BJ (cell line): ENCODE measurements at regions not wholly inside any gene's neighbourhood (a gene's known extent, or its start where the extent isn't known, plus 50 kb on each side); places are given as distances from the start of the nearest gene placed in this dataset.

Source experiments
- CTCF ChIA-PET: fragments of 350-600 bp; formaldehyde crosslinking; extraction: SDS; loops from one replicate; lab custom pipeline; 2021; ENCODE audit warnings: antibody characterized with exemption, inconsistent platforms; lab: Yijun Ruan, JAX
- POLR2A ChIA-PET: fragments of 300-600 bp; sonication (Branson Sonifier 250); formaldehyde crosslinking; extraction: SDS; loops from one replicate; lab custom pipeline; 2021; ENCODE audit warnings: antibody characterized with exemption; lab: Charles Lee
- DNase-seq: peaks from one replicate; pipeline ENCODE4 v3.0.0-alpha.2; 2011; ENCODE audit warnings: low read depth
- H3K27me3 ChIP-seq: 2 replicates; pipeline ENCODE4 v1.6.0; 2011; ENCODE audit warnings: low read length; ENCODE audit not compliant: control insufficient read depth, insufficient read depth
- H3K36me3 ChIP-seq: 2 replicates; pipeline ENCODE4 v1.5.1; 2011; ENCODE audit warnings: low read length; ENCODE audit not compliant: control insufficient read depth, insufficient read depth
- H3K4me3 ChIP-seq: 2 replicates; pipeline ENCODE4 v1.5.1; 2011; ENCODE audit warnings: low read depth, mild to moderate bottlenecking, control low read depth, low read length
- TF ChIP-seq, protein P1 (sequence below): IDR thresholded peaks from 2 replicates; pipeline ENCODE4 v1.5.1; 2011; ENCODE audit warnings: low read depth, mild to moderate bottlenecking, control low read depth, inconsistent platforms, low read length, moderate library complexity; ENCODE audit not compliant: insufficient read depth

DNA sequence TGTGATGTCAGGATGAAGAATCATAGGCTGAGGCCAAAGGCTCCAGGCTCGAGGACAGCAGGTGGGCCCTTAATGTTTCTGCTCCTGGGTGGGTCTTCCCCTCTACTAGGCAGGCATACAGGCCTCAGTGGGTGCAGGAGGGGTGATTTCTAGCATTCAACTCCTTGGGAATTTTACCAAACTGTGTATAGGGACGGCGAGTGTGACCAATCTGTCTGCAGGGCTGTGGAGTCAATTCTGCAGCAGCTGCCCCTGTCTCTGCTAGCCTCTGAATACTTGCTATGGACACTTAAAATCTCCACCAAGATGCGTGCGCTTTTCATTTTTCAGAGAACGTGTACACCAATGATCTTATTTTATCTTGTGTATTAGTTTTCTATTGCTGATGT lies 115.5 kb downstream of the WDR11 start:
- POLR2A ChIA-PET: no interaction called here
- no peak overlapping the region for H3K4me3 ChIP-seq
- no peaks in the 10 kb centered on the region for H3K27me3 ChIP-seq
- DNase-seq: no peak
- H3K36me3 ChIP-seq: no peaks in the 10 kb centered on the region
- CTCF ChIA-PET: no interaction called here
- TF ChIP-seq, protein P1, sequence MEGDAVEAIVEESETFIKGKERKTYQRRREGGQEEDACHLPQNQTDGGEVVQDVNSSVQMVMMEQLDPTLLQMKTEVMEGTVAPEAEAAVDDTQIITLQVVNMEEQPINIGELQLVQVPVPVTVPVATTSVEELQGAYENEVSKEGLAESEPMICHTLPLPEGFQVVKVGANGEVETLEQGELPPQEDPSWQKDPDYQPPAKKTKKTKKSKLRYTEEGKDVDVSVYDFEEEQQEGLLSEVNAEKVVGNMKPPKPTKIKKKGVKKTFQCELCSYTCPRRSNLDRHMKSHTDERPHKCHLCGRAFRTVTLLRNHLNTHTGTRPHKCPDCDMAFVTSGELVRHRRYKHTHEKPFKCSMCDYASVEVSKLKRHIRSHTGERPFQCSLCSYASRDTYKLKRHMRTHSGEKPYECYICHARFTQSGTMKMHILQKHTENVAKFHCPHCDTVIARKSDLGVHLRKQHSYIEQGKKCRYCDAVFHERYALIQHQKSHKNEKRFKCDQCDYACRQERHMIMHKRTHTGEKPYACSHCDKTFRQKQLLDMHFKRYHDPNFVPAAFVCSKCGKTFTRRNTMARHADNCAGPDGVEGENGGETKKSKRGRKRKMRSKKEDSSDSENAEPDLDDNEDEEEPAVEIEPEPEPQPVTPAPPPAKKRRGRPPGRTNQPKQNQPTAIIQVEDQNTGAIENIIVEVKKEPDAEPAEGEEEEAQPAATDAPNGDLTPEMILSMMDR: no peak

DNA sequence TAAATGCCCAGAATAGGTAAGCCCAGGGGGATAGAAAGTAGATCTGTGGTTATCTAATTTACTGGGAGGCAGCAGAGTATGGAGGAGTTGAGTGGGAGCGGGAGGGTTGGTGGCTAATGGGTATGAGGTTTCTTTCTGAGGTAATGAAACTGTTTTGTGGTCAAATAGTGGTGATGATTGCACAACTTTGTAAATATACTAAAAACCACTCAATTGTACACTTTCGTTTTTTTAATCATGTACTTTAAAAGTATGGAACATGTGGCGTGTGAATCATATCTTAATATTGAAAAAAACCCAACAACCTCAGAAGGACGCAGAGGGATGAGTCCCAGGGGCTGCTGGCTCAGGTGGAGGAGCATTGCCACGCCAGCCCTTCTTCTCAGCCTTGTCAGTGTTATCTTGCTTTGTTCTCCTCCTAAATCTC lies 118.1 kb downstream of the WDR11 start:
- CTCF ChIA-PET: no interaction called here
- H3K4me3 ChIP-seq: no peak overlapping the region
- POLR2A ChIA-PET: no interaction called here
- no peaks in the 10 kb centered on the region for H3K36me3 ChIP-seq
- TF ChIP-seq, protein P1: no peak
- DNase-seq: no peak
- H3K27me3 ChIP-seq: no peaks in the 10 kb centered on the region

DNA sequence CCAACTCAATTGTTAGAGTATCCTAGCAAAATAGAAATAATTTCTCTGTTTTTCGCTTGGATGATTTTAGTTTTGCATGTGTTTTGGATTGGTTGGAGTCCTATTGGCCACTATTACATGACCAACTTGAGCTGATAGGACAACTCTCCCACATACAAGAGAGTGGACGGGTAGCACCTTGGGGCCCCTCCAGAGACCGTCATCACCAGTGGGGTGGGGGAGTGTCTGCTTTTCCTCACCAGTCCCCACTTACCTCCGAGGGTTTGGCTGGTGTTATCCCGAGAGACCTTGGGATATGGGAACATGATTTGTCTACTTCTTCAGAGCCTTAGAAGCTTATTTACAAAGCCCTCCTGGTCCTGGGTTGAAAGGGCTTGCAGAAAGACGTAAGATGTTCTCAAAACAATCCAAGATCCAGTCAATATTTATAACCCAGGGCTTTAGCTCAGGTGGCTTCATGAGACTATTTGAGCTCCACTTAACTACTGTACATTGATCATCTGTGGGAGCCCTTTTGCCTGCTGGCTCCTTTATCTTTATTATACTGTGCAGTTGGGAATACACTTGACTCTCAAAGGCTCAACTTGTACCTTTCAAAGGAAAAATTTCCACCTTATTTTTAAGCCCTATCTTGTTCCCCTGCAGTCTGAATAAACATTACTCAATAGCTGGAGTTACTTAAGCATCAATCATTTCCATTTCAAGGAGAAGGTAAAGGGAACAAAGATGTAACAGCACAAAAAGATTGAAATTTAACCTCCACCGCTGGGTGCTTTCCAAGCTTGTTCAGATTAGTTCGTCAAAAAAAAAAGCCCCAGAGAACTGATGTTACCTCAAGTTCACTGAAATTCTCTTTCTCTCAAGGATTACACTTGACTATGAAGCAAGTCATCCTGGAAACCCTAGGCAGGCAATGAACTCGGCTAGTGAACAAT lies 119.7 kb downstream of the WDR11 start:
- H3K36me3 ChIP-seq: no peaks in the 10 kb centered on the region
- no peak for DNase-seq
- H3K4me3 ChIP-seq: no peak overlapping the region
- ChIA-PET POLR2A (no interaction called here), CTCF (no interaction called here)
- TF ChIP-seq, protein P1: no peak
- no peaks in the 10 kb centered on the region for H3K27me3 ChIP-seq

DNA sequence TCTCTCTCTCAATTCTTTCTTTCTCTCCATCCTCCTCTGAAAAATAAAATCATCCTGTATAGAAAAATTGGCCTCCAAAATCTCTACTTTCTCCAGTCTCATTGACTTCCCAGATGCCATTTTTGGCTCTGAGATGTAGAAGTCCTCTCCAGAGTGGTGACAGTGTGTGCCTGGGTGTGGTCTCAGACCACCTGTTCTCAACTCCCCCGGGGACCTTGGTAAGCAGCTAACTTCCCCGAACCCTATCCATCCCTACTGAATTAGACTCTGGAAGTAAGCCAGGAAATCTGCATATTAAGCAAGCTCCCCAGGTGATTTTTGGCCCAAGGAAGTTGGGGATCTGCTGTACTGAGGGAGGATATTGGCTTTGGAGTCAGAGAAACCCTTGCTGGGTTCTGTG lies 120.5 kb downstream of the WDR11 start:
- ChIA-PET CTCF (no interaction called here), POLR2A (no interaction called here)
- TF ChIP-seq, protein P1: no peak
- Histone ChIP-seq H3K36me3 (no peaks in the 10 kb centered on the region), H3K4me3 (no peak overlapping the region), H3K27me3 (no peaks in the 10 kb centered on the region)
- DNase-seq: no peak

GRCh38 chr10:120972259-120972658 lies 121.1 kb downstream of the WDR11 start:
- ChIA-PET POLR2A (no interaction called here), CTCF (no interaction called here)
- no peaks in the 10 kb centered on the region for H3K36me3 ChIP-seq
- no peaks in the 10 kb centered on the region for H3K27me3 ChIP-seq
- no peak overlapping the region for H3K4me3 ChIP-seq
- TF ChIP-seq, protein P1: no peak
- no peak for DNase-seq
